Testis (tissue), 2 donors: ENCODE measurements at regions not wholly inside any gene's neighbourhood (a gene's known extent, or its start where the extent isn't known, plus 50 kb on each side); places are given as distances from the start of the nearest gene placed in this dataset.

ENCODE experiments used
- CTCF ChIP-seq, 3 experiments: fragments of 450-650 bp in 2 of 3; fragments of 200-600 bp in 1 of 3; sonication (generic) in 1 of 3; IDR thresholded peaks; one replicate each; pipeline ENCODE4 v1.5.1; 2016 to 2019; ENCODE audit warnings: antibody characterized with exemption in 3 of 3, mild to moderate bottlenecking in 2 of 3, moderate library complexity in 1 of 3
- POLR2A ChIP-seq: fragments of 450-650 bp; IDR thresholded peaks from one replicate; pipeline ENCODE4 v1.6.1; 2017; ENCODE audit warnings: antibody characterized with exemption, mild to moderate bottlenecking, moderate library complexity

- TF ChIP-seq CTCF (IDR thresholded peaks at IDR 0.05) (peak in 1 of 3 experiments; percentile 41), POLR2A (no peak)
These were observed 303.4 kb upstream of the NRXN1 start for GRCh38 chr2:51335087-51336058.
